GM12801 (cell line): ENCODE measurements at regions not wholly inside any gene's neighbourhood (a gene's known extent, or its start where the extent isn't known, plus 50 kb on each side); places are given as distances from the start of the nearest gene placed in this dataset.

ENCODE experiments used
- CTCF ChIP-seq: IDR thresholded peaks from one replicate; pipeline ENCODE4 v1.5.1; 2011; ENCODE audit warnings: control low read depth; ENCODE audit not compliant: insufficient read length; ENCODE audit errors: extremely low read depth

GRCh38 chr4:189843413-189844009 is 97.2 kb upstream of the FRG1 start:
- no peak for TF ChIP-seq CTCF

- no peak for TF ChIP-seq CTCF
Measured at GRCh38 chr4:189845145-189845846, 95.4 kb upstream of the FRG1 start.

- no peak for TF ChIP-seq CTCF
Measured at GRCh38 chr4:189850239-189850856, 90.3 kb upstream of the FRG1 start.

GRCh38 chr4:189858435-189858834 is 82.2 kb upstream of the FRG1 start:
- TF ChIP-seq CTCF = no peak

GRCh38 chr4:189861101-189861500 is 79.6 kb upstream of the FRG1 start:
- TF ChIP-seq CTCF = no peak

- TF ChIP-seq CTCF = no peak
Measured at GRCh38 chr4:189869236-189869635, 71.4 kb upstream of the FRG1 start.

- TF ChIP-seq CTCF = no peak
Measured at GRCh38 chr4:189870511-189871234, 70.0 kb upstream of the FRG1 start.
